Frontal cortex (tissue), 3 donors: ENCODE measurements at regions not wholly inside any gene's neighbourhood (a gene's known extent, or its start where the extent isn't known, plus 50 kb on each side); places are given as distances from the start of the nearest gene placed in this dataset.
"Not testable (repeated sequence)": the region's sequence is repeated elsewhere in the genome, so short reads cannot be mapped to it uniquely, and the experiment has no call there.

Source experiments
- DNase-seq, 2 donors: peaks; one replicate each; pipeline ENCODE4 v3.0.0; 2012; ENCODE audit warnings: low spot score in 2 of 2
- FAIRE-seq: peaks from 2 replicates; lab custom pipeline; 2012; peaks lifted over from hg19 to GRCh38; lab: Jason Lieb, UNC
- donor health status: control.
- donor health status: control.
- donor health status: control.

DNA sequence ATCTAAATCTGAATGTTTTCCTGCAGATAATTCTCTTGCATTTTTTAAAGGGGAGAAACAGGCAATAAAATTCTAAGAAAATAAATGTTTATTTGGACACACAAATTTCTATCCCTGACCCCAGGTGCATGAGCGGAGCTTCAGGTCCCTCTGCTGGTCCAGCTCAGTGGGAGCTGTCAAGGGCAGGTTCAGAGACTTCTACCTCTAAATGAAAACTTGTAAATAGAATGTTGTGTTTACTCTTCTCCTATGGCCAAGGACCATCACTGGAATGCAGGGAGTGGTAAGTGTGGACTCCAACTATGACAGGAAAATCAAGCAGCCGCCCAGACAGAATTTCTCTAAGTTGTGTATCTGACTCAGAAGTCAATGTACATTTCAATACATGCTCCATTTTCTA, 148.6 kb upstream of the TTC29 start:
- FAIRE-seq = no peak
- no peak for DNase-seq

DNA sequence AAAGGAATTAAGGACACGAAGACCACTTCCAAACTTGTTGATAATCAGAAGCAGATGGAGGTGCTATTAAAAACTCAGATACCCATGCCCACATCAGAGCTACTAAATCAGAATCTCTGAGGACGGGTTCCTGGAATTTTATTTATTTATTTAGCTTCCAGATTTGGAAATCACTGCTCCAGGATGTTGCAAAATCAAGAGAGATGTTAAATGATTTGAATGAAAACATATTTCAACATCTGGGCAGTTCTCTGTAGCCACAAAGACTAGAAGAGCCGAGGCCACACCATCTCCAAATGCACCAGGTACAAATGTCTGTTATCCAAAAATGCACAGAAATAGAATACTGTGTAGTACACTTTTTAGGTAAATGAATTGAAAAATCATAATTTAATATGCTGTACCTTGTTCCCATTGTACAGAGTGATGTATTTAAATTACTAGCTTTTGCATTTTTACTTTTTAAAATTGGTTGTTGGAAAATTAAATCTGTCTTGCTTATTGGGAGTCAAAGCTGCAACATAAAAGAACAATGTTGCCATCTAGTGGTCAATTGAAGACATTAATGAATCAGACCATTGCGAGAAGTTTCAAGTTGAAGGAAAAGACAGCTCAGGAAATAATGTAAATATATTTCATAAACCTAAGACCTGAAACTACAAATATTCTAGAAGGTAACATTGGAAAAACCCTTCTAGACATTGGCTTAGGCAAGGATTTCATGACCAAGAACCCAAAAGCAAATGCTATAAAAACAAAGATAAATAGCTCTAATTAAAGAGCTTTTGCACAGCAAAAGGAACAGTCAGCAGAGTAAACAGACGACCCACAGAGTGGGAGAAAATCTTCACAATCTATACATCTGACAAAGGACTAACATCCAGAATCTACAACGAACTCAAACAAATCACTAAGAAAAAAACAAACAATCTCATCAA, 151.3 kb upstream of the TTC29 start:
- DNase-seq (peak in 1 of 2 donors; percentile 24), FAIRE-seq (peak; percentile 95)

DNA sequence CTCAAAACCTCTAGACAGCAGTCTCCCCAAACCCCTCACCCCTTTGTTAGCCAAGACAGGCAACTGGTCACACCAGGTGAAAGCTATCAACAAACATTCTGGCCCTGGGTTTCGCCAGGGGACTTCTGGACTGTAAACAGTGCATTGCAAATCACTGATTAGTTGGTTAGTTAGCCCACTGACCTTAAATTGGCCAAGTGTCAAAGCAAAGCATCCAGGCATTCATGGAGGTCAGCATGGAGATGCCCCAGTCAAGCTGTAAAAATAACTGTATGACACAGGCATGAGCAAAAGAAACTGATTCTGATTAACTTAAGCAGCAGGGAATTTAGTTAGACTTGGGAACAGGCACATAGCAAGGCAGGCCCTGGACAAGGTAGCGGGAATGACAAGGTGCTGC, 156.0 kb upstream of the TTC29 start:
- DNase-seq = no peak
- FAIRE-seq = no peak

DNA sequence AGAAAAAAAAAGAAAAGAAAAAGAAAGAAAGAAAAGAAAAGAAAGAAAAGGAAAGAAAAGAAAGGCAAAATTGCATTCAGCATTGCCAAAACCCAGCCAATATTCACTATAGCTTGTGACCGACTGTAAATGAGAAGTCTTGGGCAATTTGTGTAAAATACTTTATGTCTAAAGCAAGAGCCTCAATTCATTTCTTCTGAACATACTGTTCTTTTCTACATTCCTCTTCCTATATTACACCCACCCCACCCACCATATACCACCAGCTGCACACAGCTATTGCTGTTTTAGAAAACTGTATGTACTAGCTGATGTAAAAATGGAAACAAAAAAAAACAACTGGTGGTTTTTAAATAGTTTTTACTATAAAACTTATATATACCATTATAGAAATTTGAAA, 156.9 kb upstream of the TTC29 start:
- FAIRE-seq (no peak), DNase-seq (no peak)

DNA sequence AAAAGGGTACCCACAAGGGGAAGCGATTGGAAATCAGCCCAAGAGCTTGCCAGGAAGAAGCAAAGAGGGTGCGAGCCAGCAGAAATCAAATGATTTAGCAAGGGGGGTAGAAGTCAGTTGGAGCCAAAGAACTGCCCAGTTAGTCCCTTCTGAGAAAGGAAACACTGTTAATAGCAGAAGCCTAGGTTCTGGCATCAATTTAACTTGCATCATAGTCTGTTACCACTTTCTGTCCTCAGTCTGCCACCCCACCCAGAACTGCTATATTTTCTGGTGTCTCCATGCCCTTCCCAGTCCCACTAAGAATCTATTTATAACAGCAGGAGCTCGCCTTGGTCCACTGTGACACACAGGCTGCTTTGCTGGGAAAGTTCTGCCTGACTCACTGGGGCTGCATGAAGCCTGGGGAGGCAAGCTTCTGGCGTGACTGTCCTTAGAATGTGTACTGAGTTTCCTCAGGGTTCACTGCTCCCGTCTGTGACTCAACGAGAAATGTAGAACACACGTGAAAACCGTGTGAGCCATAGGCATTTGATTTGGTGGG, 157.8 kb upstream of the TTC29 start:
- DNase-seq (peak in 1 of 2 donors; percentile 14), FAIRE-seq (no peak)

DNA sequence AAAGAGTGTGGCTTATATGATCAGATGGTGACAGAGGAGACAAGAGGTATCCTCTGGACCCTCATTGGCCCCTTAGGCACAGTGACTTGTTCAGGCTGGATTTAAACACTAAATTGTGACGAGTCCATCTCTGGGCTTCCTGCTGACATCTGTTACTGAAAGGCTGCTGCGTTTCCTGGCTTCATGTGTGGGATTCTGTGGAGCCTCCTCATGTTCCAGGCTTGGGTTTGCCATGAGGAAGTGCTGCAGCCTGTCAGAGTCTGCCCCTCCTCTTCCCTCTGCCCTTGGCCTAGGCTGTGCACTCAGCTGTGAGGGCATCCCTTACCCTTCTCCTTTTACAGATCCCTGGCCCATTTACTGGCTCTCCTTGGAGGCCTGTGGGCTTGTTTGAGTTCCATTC, 159.1 kb upstream of the TTC29 start:
- no peak for FAIRE-seq
- DNase-seq = no peak

DNA sequence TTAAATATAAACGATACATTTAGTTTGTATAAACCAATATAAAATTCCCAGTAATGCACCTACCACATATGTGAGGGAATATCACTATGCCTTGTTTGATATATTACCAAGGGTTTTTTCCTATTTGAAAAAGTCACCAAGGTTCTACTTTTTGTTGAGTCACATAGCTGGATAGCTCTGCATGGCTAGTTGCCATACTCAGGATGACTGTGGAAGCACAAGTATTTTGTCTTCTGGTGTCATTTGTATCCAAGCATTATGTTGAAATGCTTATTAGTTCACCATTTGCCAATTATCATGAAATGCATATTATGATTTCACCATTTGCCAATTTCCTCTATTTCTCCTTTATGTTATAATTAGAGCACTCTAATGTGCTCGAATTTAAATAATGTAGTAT, 162.7 kb upstream of the TTC29 start:
- no peak for FAIRE-seq
- DNase-seq = no peak

DNA sequence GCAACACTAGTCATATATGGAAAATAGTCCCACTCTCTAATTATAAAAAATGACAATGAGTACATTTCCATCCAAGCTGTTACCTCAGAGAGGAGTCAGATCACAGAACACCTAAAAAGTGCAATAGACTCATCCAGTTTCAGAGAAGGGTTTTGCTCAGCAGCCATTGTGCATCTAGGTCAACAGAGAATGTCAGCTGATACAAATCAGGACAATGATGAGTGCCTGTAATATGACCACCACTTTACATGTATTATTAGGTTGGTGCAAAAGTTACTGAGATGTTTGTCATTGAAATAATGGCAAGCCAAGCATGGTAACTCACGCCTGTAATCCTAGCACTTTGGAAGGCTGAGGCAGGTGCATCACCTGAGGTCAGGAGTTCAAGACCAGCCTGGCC, 164.1 kb upstream of the TTC29 start:
- DNase-seq = no peak
- FAIRE-seq = no peak

DNA sequence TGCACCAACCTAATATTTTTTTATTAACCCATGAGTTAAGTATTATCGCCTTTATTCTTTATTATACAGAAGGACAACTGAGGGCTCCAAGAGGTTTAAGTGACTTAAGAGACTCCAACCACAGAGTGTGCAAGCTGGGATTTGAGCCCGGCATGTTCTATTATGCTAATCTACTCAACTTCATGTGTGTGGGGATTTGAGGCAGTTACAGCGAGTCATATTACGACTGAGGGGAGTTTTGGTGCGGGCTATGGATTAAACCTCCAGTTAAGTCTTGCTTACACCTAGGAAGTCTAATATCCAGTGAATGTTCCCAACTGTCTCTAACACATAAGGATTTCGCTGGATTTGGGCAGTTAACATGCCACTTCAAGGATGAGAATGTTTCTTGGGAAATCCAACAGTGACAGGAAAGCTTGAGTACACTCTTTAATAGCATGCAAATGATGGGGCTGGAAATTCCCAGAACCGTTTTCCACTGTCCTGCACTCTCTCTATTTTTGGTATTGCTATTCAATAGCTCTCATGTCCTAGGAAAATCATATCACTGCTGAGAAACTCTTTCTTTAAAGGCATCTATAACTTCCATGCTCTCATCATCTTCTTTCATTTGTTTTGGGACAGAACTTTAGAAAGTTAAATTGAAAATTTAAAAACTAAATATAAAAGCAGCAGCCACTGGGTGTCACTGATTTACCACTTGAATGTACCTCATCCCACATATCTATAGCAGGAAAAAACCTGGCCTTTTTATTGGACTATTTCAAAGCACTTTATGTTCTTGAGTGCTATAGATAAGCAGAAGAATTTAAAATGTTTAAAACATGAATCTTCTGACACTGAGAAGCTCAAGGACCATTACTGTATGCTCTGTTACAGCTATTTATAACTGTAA, 165.1 kb upstream of the TTC29 start:
- DNase-seq = peak in 1 of 2 donors; percentile 12
- no peak for FAIRE-seq

DNA sequence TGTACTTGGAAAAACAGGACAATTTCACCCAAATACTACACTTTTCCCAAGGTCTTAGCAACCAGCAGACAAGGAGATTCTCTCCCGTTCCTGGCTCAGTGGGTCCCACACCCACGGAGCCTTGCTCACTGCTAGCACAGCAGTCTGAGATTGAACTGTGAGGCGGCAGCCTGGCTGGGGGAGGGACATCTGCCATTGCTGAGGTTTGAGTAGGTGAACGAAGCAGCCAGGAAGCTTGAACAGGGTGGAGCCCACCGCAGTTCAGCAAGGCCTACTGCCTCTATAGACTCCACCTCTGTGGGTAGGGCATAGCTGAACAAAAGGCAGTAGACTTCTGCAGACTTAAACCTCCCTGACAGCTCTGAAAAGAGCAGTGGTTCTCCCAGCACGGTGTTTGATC, 166.5 kb upstream of the TTC29 start:
- DNase-seq, FAIRE-seq: not testable (repeated sequence)

DNA sequence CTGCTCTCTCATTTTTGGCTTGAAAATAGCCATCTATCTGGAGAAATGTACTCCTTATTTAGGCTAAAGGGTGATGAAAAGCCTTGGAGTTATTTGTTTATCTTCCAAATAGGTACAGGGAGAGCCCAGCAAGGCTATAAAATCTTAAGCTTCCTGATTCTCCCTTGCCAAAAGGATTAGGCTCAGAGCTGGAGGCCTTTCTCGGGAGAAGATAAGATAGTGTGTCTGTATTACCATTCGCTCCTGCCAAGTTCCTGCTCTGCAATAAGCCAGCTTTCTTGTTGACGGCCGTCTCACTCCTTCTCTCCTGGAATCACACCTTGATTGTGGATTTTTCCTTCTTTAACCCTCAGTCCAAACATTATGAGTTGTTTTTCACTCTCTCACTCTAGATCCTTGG, 171.8 kb upstream of the TTC29 start:
- no peak for DNase-seq
- no peak for FAIRE-seq

DNA sequence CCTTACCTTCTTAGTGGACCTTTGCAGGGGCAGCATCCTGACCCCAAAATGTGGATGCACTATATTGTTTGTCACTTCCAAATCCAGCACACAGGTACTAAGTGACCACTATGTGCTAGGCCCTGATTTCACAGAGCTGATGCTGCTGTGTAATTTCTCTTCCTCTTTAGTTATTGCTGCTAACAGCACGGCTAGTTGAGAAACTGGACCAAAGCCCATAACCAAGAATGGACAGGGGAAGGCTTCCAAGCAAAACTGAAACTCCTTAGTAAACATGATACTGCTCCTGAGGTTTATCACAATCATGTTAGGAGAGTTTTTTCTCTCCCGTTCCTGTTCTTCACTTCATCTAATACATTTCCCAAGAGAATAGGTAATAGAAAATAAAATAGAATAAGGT, 172.9 kb upstream of the TTC29 start:
- FAIRE-seq = no peak
- DNase-seq = peak in 1 of 2 donors; percentile 10

DNA sequence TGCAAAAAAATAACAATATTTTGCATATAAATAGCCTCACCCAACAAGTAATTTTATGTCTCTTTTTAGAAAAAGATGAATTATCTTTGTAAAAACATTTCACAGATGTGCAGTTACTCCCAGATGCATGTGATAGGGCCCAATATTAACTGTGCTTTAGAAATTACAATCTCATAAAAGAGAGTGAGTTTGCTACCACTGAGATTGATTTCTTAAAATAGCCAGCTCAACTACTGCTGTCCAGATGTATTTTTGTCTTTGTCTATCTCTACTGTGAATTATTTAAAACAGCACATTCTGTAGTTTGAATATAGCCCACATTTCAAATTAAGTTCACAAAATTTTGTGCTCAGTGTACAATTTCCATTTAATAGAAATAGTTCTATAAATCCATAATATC, 177.0 kb upstream of the TTC29 start:
- no peak for DNase-seq
- FAIRE-seq = no peak

DNA sequence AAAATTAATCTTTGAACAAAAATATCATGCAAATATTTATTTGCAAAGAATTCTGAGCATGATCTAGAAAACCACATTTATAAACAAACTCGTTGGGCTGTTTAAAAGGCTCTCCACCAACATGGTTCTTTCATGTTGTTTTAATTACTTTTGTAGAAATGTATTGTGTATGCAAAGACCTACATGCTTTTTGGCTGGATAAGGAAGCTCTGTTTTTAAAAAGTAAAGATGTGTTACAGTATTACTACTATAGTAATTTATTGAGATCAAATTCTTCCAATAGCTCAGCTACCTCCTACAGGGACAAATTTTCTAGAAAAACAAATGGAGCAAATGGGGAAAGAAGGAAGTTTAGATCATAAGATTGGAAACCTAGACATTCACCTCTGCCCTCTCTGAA, 177.5 kb upstream of the TTC29 start:
- DNase-seq = no peak
- no peak for FAIRE-seq

DNA sequence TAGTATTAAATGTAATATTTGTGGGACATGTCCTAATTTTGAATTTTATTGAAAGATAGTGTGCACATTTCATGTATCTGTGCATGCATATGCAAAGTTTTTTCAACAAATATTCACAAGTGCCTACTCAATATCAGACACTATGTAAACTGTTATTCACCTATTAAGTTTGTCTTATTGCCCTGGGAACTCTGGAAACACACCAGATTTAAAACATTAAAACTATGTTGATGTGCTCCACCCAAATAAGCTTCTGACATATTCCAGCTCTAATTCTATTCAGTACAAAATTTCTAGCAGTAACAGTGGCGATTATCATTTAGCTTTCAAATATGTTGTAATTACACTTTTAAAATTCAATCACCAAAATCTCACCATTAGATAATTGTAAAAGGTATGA, 183.1 kb upstream of the TTC29 start:
- DNase-seq (no peak), FAIRE-seq (no peak)

DNA sequence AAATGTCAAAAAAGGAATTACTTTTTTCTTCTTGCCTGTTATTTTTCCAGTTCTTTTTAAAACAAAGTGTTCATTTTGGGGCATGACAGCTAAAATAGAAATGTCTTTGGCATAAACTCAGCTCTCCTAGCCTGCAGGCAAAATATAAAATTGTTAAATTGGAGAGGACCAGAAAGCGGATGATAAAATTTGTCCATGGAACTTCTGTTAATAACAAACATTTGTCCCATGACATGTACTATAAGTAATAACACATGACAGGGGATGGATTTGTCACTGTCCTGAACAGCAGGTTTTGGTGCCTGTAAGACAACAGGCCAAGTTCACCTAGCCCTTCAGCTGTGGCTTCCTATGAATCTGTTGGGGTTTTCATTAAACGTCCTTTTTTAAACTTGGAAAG, 184.0 kb upstream of the TTC29 start:
- DNase-seq (no peak), FAIRE-seq (no peak)

DNA sequence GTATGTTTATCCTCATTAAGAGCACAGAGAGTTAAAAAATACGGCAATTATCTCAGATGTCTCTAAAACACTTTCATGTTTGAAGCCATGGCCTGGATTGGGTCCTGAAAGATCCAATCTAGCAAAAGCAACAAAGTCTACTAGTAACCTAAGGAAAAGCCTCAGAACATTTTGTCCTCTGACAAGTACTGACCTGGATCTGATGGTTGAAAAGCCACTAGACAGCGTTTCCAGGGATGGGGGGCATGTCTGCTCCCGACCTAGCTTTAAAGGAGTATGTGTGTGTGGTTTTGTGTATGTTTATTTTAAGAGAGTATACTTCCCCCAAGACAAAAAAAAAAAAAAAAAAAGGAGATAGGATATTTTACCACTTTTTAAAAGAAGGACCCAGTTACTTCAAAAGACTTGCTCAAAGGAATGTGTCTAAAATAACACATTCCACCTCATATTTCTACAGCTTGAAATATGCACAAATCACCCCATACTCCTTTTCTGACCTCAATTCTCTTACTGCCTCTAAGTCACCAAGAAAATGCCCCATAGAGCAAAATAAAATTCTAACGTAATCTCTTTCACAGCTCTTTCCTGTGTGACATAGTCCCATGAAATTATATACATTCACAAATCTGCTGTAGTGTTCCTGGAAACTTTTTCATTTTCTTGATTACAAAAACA, 189.0 kb upstream of the TTC29 start:
- FAIRE-seq = no peak

DNA sequence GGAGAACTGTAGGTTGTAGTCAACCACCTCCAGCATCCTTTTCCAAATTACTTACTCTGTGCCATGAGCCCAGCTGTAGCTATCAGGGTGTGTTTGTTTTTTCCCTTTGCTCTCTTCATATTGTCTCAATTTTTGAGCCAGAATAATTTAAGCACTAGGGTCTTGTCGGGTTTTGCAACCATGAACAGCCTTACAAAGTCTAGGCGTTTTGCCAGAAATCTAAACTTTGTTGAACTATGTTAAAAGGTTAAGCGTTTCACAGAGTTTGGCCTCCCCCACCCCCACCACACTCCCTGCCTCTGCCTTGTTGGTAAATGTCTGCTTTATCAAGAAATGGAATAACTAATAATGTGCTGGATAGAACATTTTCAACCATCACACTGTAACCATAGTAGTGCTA, 190.6 kb upstream of the TTC29 start:
- DNase-seq = no peak
- no peak for FAIRE-seq

More for the DNA sequence above, 189.0 kb upstream of the TTC29 start:
- no peak for DNase-seq

DNA sequence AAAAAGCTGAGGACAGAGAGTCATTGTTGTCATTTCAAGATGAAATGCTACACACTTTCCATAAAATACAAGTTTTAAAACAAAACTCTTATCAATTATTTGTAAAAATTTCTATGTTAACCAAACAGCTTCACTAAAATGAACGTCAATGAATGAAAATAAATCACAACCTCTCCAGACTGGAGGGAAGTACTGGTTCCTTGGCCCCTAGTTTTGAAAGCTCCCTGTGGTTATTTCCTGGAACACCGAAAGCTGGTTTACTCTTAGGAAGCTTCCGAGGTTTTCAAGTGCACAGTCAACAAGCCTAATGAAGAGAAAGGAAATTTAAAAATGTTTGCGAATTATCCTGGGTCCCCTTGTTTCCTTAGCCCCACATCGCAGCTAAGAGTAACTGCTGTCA, 191.1 kb upstream of the TTC29 start:
- FAIRE-seq (no peak), DNase-seq (no peak)

DNA sequence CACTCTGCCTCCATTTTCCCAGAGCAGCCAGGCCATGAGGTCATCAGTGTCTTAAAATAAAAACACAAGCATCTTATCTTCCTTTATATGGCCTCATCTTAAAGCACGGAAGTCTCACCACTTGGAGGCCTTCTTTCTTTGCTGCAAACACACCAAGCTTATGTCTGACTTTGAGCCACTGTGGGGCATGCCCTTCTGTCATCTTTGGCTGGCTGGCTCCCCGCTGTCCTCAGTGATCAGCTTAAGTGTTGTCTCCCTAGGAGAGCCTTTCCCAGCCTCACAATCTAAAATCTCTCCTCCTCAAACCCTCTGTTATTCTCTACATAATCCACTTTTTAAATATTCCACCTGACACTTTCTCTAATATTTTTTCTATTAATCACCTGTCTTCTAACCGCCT, 191.6 kb upstream of the TTC29 start:
- DNase-seq (no peak), FAIRE-seq (no peak)
